Suprapubic skin (tissue), 3 donors: ENCODE measurements at regions not wholly inside any gene's neighbourhood (a gene's known extent, or its start where the extent isn't known, plus 50 kb on each side); places are given as distances from the start of the nearest gene placed in this dataset.

Source experiments
- POLR2A ChIP-seq, 2 donors: fragments of 450-650 bp; IDR thresholded peaks; one replicate each; pipeline ENCODE4 v1.6.1; 2017; ENCODE audit warnings: antibody characterized with exemption in 2 of 2, mild to moderate bottlenecking in 2 of 2, moderate library complexity in 2 of 2
- TF ChIP-seq, protein P1 (sequence below), 2 donors: fragments of 200-600 bp in 1 of 2; fragments of 450-650 bp in 1 of 2; sonication (generic) in 1 of 2; IDR thresholded peaks; one replicate each; pipeline ENCODE4 v1.5.1; 2016 to 2019; ENCODE audit warnings: antibody characterized with exemption in 2 of 2, mild to moderate bottlenecking in 1 of 2, moderate library complexity in 1 of 2

DNA sequence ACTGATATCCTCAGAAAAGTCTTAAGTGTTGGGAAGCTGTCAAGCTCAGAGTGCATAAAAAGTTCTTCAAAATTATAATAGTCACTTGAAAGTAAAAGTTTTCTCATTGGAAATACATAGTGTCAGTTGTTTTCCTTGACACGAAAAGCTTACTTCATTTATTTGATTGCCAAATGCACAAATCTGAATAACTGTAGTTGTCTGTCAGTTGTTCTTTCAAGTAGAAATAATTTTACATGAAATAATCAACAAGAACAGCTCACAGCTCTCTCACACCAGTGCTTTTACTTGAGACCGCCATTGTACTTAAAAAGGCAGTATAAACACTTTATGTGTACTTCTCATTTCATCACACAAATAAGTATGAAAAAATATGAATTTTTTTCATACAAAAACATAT is 163.3 kb upstream of the NXPH2 start:
- TF ChIP-seq, protein P1, sequence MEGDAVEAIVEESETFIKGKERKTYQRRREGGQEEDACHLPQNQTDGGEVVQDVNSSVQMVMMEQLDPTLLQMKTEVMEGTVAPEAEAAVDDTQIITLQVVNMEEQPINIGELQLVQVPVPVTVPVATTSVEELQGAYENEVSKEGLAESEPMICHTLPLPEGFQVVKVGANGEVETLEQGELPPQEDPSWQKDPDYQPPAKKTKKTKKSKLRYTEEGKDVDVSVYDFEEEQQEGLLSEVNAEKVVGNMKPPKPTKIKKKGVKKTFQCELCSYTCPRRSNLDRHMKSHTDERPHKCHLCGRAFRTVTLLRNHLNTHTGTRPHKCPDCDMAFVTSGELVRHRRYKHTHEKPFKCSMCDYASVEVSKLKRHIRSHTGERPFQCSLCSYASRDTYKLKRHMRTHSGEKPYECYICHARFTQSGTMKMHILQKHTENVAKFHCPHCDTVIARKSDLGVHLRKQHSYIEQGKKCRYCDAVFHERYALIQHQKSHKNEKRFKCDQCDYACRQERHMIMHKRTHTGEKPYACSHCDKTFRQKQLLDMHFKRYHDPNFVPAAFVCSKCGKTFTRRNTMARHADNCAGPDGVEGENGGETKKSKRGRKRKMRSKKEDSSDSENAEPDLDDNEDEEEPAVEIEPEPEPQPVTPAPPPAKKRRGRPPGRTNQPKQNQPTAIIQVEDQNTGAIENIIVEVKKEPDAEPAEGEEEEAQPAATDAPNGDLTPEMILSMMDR (IDR thresholded peaks at IDR 0.05): no peak
- no peak for TF ChIP-seq POLR2A (IDR thresholded peaks at IDR 0.05)
